HG02759 (cell line): ENCODE measurements at regions not wholly inside any gene's neighbourhood (a gene's known extent, or its start where the extent isn't known, plus 50 kb on each side); places are given as distances from the start of the nearest gene placed in this dataset.
A peak's percentile ranks its signal among the peaks of the same experiment; 100 is the strongest.

Experiments used
- ATAC-seq: cut with Tn5 transposase; IDR thresholded peaks from one replicate; pipeline ENCODE4 v1.9.1; 2021; ENCODE audit warnings: mild to moderate bottlenecking, moderate library complexity; ENCODE audit not compliant: unreplicated experiment

GRCh38 chr3:117486719-117487716 is 777.4 kb downstream of the TUSC7 start:
- ATAC-seq = peak; percentile 79

- no peak for ATAC-seq
These were observed 779.4 kb downstream of the TUSC7 start for GRCh38 chr3:117488983-117489382.

GRCh38 chr3:117489663-117490079 is 780.1 kb downstream of the TUSC7 start:
- no peak for ATAC-seq

- no peak for ATAC-seq
These were observed 781.1 kb downstream of the TUSC7 start for GRCh38 chr3:117490716-117491115.

GRCh38 chr3:117495620-117496019 is 786.0 kb downstream of the TUSC7 start:
- no peak for ATAC-seq

GRCh38 chr3:117499189-117499870 is 789.8 kb downstream of the TUSC7 start:
- no peak for ATAC-seq

- ATAC-seq = no peak
These were observed 798.4 kb downstream of the TUSC7 start for GRCh38 chr3:117507958-117508357.

GRCh38 chr3:117509858-117510257 is 800.3 kb downstream of the TUSC7 start:
- ATAC-seq = no peak

- ATAC-seq = no peak
These were observed 800.8 kb downstream of the TUSC7 start for GRCh38 chr3:117510396-117510795.

- ATAC-seq = no peak
These were observed 803.4 kb downstream of the TUSC7 start for GRCh38 chr3:117512975-117513374.

- no peak for ATAC-seq
These were observed 805.7 kb downstream of the TUSC7 start for GRCh38 chr3:117515309-117515708.

GRCh38 chr3:117518364-117518763 is 808.8 kb downstream of the TUSC7 start:
- ATAC-seq = no peak

GRCh38 chr3:117519776-117520175 is 810.2 kb downstream of the TUSC7 start:
- ATAC-seq = no peak

GRCh38 chr3:117520582-117520981 is 811.0 kb downstream of the TUSC7 start:
- no peak for ATAC-seq

- ATAC-seq = no peak
These were observed 813.8 kb downstream of the TUSC7 start for GRCh38 chr3:117523418-117523817.

- no peak for ATAC-seq
These were observed 815.3 kb downstream of the TUSC7 start for GRCh38 chr3:117524890-117525289.

- peak; percentile 63 for ATAC-seq
These were observed 817.0 kb downstream of the TUSC7 start for GRCh38 chr3:117526470-117527079.

GRCh38 chr3:117527346-117527745 is 817.8 kb downstream of the TUSC7 start:
- ATAC-seq = no peak

GRCh38 chr3:117528688-117529087 is 819.1 kb downstream of the TUSC7 start:
- ATAC-seq = no peak

GRCh38 chr3:117531078-117531767 is 821.6 kb downstream of the TUSC7 start:
- ATAC-seq = no peak

- ATAC-seq = no peak
These were observed 822.7 kb downstream of the TUSC7 start for GRCh38 chr3:117532268-117532667.
